Suprapubic skin (tissue), 4 donors: ENCODE measurements at regions not wholly inside any gene's neighbourhood (a gene's known extent, or its start where the extent isn't known, plus 50 kb on each side); places are given as distances from the start of the nearest gene placed in this dataset.

Source experiments
- EP300 ChIP-seq: sonication (generic); formaldehyde crosslinking; IDR thresholded peaks from one replicate; pipeline ENCODE4 v1.6.1; 2017; ENCODE audit warnings: antibody characterized with exemption
- POLR2AphosphoS5 ChIP-seq, 3 donors: sonication (generic); formaldehyde crosslinking; IDR thresholded peaks; one replicate each; pipeline ENCODE4 v1.6.1; 2017; ENCODE audit warnings: antibody characterized with exemption in 3 of 3
- TF ChIP-seq, protein P1 (sequence below), 2 donors: fragments of 200-600 bp in 1 of 2; fragments of 450-650 bp in 1 of 2; sonication (generic) in 1 of 2; IDR thresholded peaks; one replicate each; pipeline ENCODE4 v1.5.1; 2016 to 2019; ENCODE audit warnings: antibody characterized with exemption in 2 of 2, mild to moderate bottlenecking in 1 of 2, moderate library complexity in 1 of 2

DNA sequence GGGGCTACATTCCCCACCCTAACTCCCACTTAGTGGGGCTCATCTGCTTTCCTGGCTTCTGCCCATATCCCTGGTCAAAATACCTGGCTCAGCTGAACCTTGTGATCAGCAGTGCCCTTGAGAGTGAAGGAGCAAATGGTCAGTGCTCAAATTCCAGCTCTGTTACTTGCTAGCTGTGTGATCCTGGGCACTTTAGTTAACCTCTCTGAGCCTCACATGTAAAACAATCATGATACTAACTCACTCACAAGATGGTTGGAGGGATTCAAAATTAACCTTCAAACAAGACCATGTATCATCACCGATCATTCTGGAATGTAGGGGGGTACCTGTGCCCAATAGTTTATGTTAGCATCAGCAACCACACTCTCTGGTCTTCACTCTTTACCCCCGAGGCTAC is 325.6 kb upstream of the TLE3 start:
- TF ChIP-seq, protein P1, sequence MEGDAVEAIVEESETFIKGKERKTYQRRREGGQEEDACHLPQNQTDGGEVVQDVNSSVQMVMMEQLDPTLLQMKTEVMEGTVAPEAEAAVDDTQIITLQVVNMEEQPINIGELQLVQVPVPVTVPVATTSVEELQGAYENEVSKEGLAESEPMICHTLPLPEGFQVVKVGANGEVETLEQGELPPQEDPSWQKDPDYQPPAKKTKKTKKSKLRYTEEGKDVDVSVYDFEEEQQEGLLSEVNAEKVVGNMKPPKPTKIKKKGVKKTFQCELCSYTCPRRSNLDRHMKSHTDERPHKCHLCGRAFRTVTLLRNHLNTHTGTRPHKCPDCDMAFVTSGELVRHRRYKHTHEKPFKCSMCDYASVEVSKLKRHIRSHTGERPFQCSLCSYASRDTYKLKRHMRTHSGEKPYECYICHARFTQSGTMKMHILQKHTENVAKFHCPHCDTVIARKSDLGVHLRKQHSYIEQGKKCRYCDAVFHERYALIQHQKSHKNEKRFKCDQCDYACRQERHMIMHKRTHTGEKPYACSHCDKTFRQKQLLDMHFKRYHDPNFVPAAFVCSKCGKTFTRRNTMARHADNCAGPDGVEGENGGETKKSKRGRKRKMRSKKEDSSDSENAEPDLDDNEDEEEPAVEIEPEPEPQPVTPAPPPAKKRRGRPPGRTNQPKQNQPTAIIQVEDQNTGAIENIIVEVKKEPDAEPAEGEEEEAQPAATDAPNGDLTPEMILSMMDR (IDR thresholded peaks at IDR 0.05): no peak
- TF ChIP-seq EP300 (no peak), POLR2AphosphoS5 (IDR thresholded peaks at IDR 0.05) (no peak)
